Pancreas (tissue), 10 donors: ENCODE measurements at regions not wholly inside any gene's neighbourhood (a gene's known extent, or its start where the extent isn't known, plus 50 kb on each side); places are given as distances from the start of the nearest gene placed in this dataset.

Experiments used
- ATAC-seq, 4 donors: fragments of 200-7000 bp; cut with Tn5 transposase; one replicate each; pipeline versions ENCODE4 v1.8.0 to v1.9.1; 2020; ENCODE audit warnings: mild to moderate bottlenecking in 4 of 4, moderate library complexity in 4 of 4
- DNase-seq, 6 donors: peaks; one replicate each; pipeline ENCODE4 v3.0.0-alpha.2; 2020
- FAIRE-seq: peaks from 2 replicates; lab custom pipeline; 2012; peaks lifted over from hg19 to GRCh38; lab: Jason Lieb, UNC
- H3K27ac ChIP-seq, 4 donors: fragments of 200-600 bp; sonication (generic); 1 replicate in 3 of 4; 2 replicates in 1 of 4; pipeline versions ENCODE4 v1.5.0 to v1.8.0; 2020
- H3K27me3 ChIP-seq, 4 donors: fragments of 200-600 bp; one replicate each; pipeline ENCODE4 v1.8.0; 2021
- H3K36me3 ChIP-seq, 3 donors: fragments of 200-600 bp; sonication (generic) in 1 of 3; one replicate each; pipeline versions ENCODE4 v1.5.0 to v1.8.0; 2020 to 2021
- H3K4me1 ChIP-seq, 3 donors: fragments of 200-600 bp; one replicate each; pipeline ENCODE4 v1.8.0; 2021
- H3K4me3 ChIP-seq, 4 donors: fragments of 200-600 bp; sonication (generic) in 2 of 4; one replicate each; pipeline versions ENCODE4 v1.5.0 to v1.8.0; 2020 to 2021
- H3K9me3 ChIP-seq, 4 donors: fragments of 200-600 bp; one replicate each; pipeline ENCODE4 v1.8.0; 2021
- WGBS, 2 donors: extraction: QIAGEN DNeasy Blood & Tissue Kit; methylation state at CpG; one replicate each; pipeline ENCODE4 v1.1.7; 2013; 5-methylcytosine and 5-hydroxymethylcytosine counted together
- intact Hi-C, 3 donors: fragments of 100-400 bp; cut with DNase I; formaldehyde crosslinking; loops; one replicate each; pipeline versions ENCODE4 v1.11.1 to v1.14.2; 2022
- TF ChIP-seq, protein P1 (sequence below), 4 donors: fragments of 200-600 bp; sonication (generic) in 3 of 4; IDR thresholded peaks; one replicate each; pipeline versions ENCODE4 v1.5.0 to v1.8.0; 2021; ENCODE audit warnings: antibody characterized with exemption in 4 of 4
- donor health status: healthy with polysubstance abuse.
- donor health status: DM: no; HTN: no; CAD: no; lungs with moderate emphysema.
- donor health status: DM: no; HTN: no; CAD: no.
- donor health status: control.
- donor health status: control.
- donor health status: Bipolar disorder and iron deficiency.
- donor health status: DM: yes; HTN: yes; CAD: no.
- donor health status: DM: no; HTN: no; CAD: no.
- donor health status: DM: no; HTN: no; CAD: no.
- donor health status: DM: yes; HTN: yes; CAD: no.

DNA sequence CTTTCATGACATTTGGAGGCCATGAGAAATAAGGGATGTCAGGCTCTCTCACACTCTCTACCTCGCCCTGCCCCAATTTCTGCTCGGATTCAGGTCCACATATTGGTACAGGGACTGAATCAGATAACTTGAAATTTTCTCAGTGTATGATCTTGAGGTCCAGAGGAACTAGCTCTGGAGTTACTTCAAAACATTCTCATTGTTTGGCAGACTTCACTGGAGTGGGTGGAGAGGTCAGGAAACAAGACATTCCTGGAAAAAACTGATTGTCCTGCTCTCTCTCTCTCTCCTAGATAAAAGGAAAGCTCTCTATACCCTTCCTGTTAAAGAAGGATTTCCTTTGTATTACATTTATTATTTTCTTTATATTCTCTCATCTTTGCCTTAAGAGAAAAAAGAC, 428.1 kb upstream of the DACH1 start:
- no peaks in the 10 kb centered on the region for H3K4me1 ChIP-seq
- H3K27me3 ChIP-seq, result no peaks in the 10 kb centered on the region
- TF ChIP-seq, protein P1, sequence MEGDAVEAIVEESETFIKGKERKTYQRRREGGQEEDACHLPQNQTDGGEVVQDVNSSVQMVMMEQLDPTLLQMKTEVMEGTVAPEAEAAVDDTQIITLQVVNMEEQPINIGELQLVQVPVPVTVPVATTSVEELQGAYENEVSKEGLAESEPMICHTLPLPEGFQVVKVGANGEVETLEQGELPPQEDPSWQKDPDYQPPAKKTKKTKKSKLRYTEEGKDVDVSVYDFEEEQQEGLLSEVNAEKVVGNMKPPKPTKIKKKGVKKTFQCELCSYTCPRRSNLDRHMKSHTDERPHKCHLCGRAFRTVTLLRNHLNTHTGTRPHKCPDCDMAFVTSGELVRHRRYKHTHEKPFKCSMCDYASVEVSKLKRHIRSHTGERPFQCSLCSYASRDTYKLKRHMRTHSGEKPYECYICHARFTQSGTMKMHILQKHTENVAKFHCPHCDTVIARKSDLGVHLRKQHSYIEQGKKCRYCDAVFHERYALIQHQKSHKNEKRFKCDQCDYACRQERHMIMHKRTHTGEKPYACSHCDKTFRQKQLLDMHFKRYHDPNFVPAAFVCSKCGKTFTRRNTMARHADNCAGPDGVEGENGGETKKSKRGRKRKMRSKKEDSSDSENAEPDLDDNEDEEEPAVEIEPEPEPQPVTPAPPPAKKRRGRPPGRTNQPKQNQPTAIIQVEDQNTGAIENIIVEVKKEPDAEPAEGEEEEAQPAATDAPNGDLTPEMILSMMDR (IDR thresholded peaks at IDR 0.05), result no peak
- DNase-seq (no peak), FAIRE-seq (no peak), ATAC-seq (peak in 1 of 4 donors; percentile 36)
- intact Hi-C loops, result no loop called here
- H3K9me3 ChIP-seq, result no peaks in the 10 kb centered on the region
- H3K36me3 ChIP-seq, result no peaks in the 10 kb centered on the region
- no peak overlapping the region for H3K27ac ChIP-seq
- no peak overlapping the region for H3K4me3 ChIP-seq
- 53% methylated on average over 2 of the region's 2 CpGs for WGBS, 2 donors

DNA sequence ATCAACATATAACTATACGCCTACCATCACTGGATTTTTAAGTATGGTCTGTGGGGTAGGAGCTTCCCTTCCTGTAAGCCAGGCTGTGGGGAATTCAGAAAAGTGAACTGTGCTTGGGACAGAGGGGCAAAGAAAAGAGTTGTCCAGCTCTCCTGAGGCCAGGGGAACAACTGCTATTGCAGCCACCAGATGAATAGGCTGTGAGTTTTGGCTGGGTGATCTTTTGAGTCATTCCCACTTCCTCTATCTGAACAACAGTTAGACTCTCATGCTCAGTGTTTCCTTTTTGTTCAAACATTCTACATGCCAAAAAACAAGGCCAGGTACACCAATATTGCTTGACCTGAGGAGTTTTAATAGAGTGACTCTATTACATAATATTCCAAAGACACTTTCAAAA, 426.2 kb upstream of the DACH1 start:
- 51 to 74% methylated on average over 1 of the region's 1 CpG for WGBS, 2 donors
- no peaks in the 10 kb centered on the region for H3K9me3 ChIP-seq
- intact Hi-C loops, result no loop called here
- no peaks in the 10 kb centered on the region for H3K36me3 ChIP-seq
- H3K27ac ChIP-seq, result no peak overlapping the region
- H3K4me3 ChIP-seq, result no peak overlapping the region
- no peaks in the 10 kb centered on the region for H3K4me1 ChIP-seq
- no peak for ATAC-seq
- TF ChIP-seq, protein P1 (IDR thresholded peaks at IDR 0.05), result no peak
- FAIRE-seq, result no peak
- H3K27me3 ChIP-seq, result no peaks in the 10 kb centered on the region
- no peak for DNase-seq

DNA sequence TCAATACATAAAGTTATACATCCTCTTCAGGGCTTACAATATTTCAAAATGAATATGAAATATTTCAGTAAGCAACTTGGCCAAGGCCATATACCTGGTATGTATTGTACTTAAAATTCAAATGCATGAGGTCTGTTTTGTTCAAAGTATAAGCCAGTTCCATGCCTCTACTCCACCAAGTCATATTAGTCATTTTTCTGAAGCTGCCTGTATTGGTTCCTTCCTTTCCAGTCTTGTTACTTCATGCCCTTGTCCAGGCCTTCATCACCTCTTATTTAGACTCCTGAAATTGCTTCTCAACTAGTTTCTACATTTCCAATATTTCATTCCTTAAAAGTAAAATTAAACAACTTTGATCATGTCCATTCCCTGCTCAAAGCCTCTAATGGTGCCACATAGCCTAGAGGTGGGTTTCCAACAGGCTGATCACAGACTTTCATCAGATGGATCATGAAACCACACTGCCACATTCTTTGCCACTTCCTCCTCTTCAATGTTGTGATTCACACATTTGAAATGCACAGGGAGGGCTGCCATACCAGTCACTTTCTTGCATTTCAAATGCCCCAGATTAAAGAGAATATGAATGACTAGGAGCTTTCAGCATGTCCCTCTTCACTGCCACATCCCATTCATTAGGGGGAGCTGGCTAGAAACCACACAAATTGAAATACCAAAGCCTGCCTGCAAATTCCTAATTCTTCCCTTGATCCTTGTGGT, 424.1 kb upstream of the DACH1 start:
- no peak for FAIRE-seq

DNA sequence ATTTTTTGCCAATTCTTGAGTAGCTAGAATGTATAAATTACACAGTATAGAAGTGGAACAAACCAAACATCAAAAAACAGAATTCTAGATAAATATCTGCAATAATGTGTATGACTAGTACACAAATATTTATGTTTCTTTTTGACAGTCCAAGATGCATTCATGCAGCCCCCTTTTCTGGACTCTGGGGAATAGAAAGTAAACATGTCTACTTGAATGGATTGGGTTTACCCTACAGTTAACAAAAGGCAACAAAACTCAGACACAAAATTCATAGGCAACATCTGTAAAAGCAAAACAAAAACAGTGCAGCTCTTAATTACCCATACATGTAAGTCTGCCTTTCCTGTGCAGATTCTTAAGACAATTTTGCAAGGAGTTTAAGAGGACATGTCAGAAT, 419.4 kb upstream of the DACH1 start:
- no peaks in the 10 kb centered on the region for H3K4me1 ChIP-seq
- no peak overlapping the region for H3K27ac ChIP-seq
- ATAC-seq, result no peak
- intact Hi-C loops, result no loop called here
- H3K4me3 ChIP-seq, result no peak overlapping the region
- H3K9me3 ChIP-seq, result no peaks in the 10 kb centered on the region
- DNase-seq, result no peak
- TF ChIP-seq, protein P1 (IDR thresholded peaks at IDR 0.05), result no peak
- no peaks in the 10 kb centered on the region for H3K36me3 ChIP-seq
- H3K27me3 ChIP-seq, result no peaks in the 10 kb centered on the region
- no peak for FAIRE-seq

More for the DNA sequence above, 424.1 kb upstream of the DACH1 start:
- Histone ChIP-seq H3K27ac (no peak overlapping the region), H3K27me3 (no peaks in the 10 kb centered on the region), H3K4me1 (no peaks in the 10 kb centered on the region), H3K36me3 (no peaks in the 10 kb centered on the region), H3K9me3 (no peaks in the 10 kb centered on the region), H3K4me3 (no peak overlapping the region)
- intact Hi-C loops, result no loop called here
- DNase-seq (no peak), ATAC-seq (no peak)
- TF ChIP-seq, protein P1 (IDR thresholded peaks at IDR 0.05), result no peak

DNA sequence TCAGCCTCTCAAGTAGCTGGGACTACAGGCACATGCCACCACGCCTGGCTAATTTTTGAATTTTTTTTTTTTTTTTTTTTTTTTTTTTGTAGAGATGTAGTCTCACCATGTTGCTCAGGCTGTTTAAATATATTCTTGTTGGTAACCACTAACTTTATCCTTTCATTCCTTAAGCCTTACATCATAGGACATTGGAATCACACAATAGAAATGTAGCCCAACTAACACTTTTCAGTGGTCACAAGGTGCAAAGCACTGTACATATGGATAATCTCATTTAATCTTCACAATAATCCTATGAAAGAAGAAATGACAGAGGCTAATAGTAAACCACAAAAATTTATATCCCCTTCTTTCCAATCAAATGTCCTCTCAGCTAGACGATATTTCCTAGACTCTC, 417.8 kb upstream of the DACH1 start:
- intact Hi-C loops, result no loop called here
- Histone ChIP-seq H3K36me3 (no peaks in the 10 kb centered on the region), H3K9me3 (no peaks in the 10 kb centered on the region), H3K27me3 (no peaks in the 10 kb centered on the region), H3K4me3 (no peak overlapping the region), H3K4me1 (no peaks in the 10 kb centered on the region), H3K27ac (no peak overlapping the region)
- 72 to 88% methylated on average over 2 of the region's 2 CpGs for WGBS, 2 donors
- DNase-seq (no peak), ATAC-seq (no peak), FAIRE-seq (no peak)
- TF ChIP-seq, protein P1 (IDR thresholded peaks at IDR 0.05), result no peak
